Fibroblast of lung (primary cell): ENCODE measurements at regions not wholly inside any gene's neighbourhood (a gene's known extent, or its start where the extent isn't known, plus 50 kb on each side); places are given as distances from the start of the nearest gene placed in this dataset.

Experiments used
- CTCF ChIP-seq, 2 donors: IDR thresholded peaks in 1 of 2; conservative IDR thresholded peaks in 1 of 2; 1 replicate in 1 of 2; 2 replicates in 1 of 2; pipeline ENCODE4 v1.5.1; 2011 to 2012; ENCODE audit warnings: low read length in 2 of 2, control low read depth in 1 of 2, inconsistent platforms in 1 of 2, low read depth in 1 of 2, mild to moderate bottlenecking in 1 of 2
- EZH2 ChIP-seq: IDR thresholded peaks from 2 replicates; pipeline ENCODE4 v1.5.1; 2012; ENCODE audit warnings: low read length, control low read depth, mild to moderate bottlenecking; ENCODE audit errors: missing control alignments

GRCh38 chr2:5978131-5978751, 286.1 kb downstream of the SOX11 start:
- no peak for TF ChIP-seq CTCF (conservative IDR thresholded peaks at IDR 0.05 in 1 of 2, IDR thresholded peaks at IDR 0.05 in 1 of 2; ENCODE audit: low read depth in 1 of 2, low read length in 2 of 2)
- TF ChIP-seq EZH2 = no peak
